Stimulated activated naive CD8-positive, alpha-beta T cell treated with anti-CD3 and anti-CD28 coated beads, Interleukin-15, amount 100 ng/mL, for 72 hours (primary cell): ENCODE measurements at regions not wholly inside any gene's neighbourhood (a gene's known extent, or its start where the extent isn't known, plus 50 kb on each side); places are given as distances from the start of the nearest gene placed in this dataset.

Experiments used
- ATAC-seq: fragments of 150-1000 bp; cut with Tn5 transposase; 2 replicates; pipeline ENCODE4 v1.10.0; 2021; ENCODE audit warnings: mild to moderate bottlenecking, moderate library complexity
- DNase-seq, 2 donors: peaks; one replicate each; pipeline ENCODE4 v3.0.0; 2021 to 2022
- H3K27ac Mint-ChIP-seq, 2 donors: one replicate each; pipeline ENCODE4 v1.8.0; 2022; ENCODE audit warnings: mild to moderate bottlenecking in 2 of 2, mixed read lengths in 2 of 2, moderate library complexity in 2 of 2
- H3K27me3 Mint-ChIP-seq: one replicate; pipeline ENCODE4 v1.8.0; 2022; ENCODE audit warnings: mixed read lengths
- H3K4me1 Mint-ChIP-seq: one replicate; pipeline ENCODE4 v1.8.0; 2022; ENCODE audit warnings: mild to moderate bottlenecking, mixed read lengths
- H3K4me3 Mint-ChIP-seq, 2 donors: one replicate each; pipeline ENCODE4 v1.8.0; 2022; ENCODE audit warnings: mild to moderate bottlenecking in 2 of 2, mixed read lengths in 2 of 2, moderate library complexity in 1 of 2
- H3K9me3 Mint-ChIP-seq, 2 donors: one replicate each; pipeline ENCODE4 v1.8.0; 2022; ENCODE audit warnings: mixed read lengths in 2 of 2

DNA sequence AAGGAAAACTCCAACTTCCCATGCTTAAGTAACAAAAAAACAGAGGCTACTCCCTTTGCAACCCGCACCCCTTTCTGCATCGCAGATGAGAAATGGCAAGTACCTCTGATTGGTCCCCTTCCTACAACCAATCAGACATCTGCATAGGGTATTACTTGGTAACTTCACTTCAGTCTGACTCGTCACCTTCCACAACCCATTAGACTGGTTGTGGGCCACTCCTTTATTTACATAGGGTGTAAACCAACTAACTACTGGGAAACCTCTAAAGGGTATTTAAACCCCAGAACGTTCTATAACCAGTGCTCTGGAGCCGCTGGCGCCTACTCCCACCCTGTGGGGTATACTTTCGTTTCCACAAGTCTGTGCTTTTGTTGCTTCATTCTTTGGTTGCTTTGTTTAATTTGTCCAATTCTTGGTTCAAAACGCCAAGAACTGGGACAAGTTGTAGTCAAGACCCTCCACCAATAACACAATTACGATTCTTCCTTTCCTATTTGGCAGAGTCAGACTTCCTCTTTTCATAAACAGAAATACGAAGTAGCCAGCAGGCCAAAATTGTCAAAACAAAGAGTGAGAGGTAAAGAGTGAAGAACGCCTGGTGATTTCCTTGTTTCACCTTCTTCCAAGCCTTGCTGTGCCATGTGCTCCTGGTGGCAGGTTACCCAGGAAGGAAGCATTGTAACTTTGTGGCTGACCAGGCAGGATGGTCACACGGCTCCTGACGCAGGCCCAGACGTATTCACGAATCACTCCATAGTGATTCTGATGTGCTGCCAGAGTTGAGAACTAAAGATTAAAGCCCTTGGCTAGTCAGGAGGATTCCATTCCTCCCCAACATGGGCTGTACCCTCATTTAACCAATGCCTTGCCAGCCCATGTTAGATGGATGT lies 477.4 kb downstream of the ARHGEF28 start:
- H3K4me3 Mint-ChIP-seq, result no peak overlapping the region

DNA sequence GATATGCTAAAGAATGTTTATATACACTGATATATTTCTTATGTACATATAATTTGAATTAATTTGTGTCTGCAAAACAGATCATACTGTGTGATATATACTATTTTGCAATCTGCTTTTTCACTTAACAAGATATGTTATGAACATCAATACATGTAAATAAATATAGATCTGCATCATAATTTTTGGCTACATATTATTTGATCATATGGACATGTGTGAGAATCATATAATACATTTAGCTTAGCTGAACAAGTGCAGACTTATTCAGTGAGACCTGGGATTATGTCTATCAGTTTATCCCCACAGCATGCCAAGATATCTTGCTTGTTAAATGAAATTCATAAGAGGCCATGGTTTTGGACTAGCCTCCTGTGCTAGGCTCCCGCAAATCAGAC lies 474.3 kb downstream of the ARHGEF28 start:
- no peaks in the 10 kb centered on the region for H3K4me1 Mint-ChIP-seq
- no peak for DNase-seq

More for the DNA sequence above, 477.4 kb downstream of the ARHGEF28 start:
- no peak for DNase-seq
- no peak for ATAC-seq
- Mint-ChIP-seq H3K27ac (no peak overlapping the region), H3K9me3 (peaks cover 0 to 13% of the 10 kb centered on the region in 2 donors), H3K27me3 (peaks cover 13% of the 10 kb centered on the region), H3K4me1 (no peaks in the 10 kb centered on the region)

DNA sequence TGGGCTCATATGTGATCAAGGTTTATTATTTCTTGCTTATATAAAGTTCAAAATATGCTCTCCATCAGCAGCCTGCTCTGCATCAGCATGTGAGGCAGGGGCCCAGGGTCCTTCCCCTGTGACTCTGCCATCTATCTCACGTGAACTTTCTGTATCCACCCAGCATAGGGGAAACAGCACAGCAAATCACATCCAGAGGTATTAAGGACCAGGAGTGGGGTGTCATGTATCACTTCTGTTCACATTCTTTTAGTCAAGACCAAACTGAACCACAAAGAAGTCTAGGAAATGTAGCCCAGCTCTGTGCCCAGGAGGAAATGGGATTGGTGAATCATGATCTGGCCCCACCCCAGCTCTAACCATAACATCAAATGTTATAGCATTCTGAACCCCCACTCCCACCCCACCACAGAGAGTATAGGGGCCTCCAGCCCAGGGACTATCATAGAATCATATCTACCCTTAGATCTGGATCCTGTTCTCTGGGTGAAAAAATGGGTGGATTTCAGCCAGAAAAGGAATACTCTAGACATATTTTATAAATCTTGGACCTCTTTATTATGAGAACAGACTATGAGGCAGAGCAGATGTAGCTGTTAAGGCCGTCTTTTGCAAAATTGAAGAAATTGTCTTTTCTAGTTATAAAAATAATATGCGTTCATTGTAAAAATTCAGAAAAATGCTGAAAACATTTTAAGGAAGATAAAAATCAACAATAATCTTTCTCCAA lies 473.7 kb downstream of the ARHGEF28 start:
- Mint-ChIP-seq H3K27me3 (peaks cover 13% of the 10 kb centered on the region), H3K9me3 (peaks cover 0 to 13% of the 10 kb centered on the region in 2 donors), H3K4me1 (no peaks in the 10 kb centered on the region), H3K4me3 (no peak overlapping the region), H3K27ac (no peak overlapping the region)
- DNase-seq (no peak), ATAC-seq (no peak)

More for the DNA sequence above, 474.3 kb downstream of the ARHGEF28 start:
- no peak overlapping the region for H3K27ac Mint-ChIP-seq
- H3K27me3 Mint-ChIP-seq, result peaks cover 13% of the 10 kb centered on the region
- no peak for ATAC-seq
- H3K4me3 Mint-ChIP-seq, result no peak overlapping the region
- H3K9me3 Mint-ChIP-seq, result peaks cover 0 to 13% of the 10 kb centered on the region in 2 donors

DNA sequence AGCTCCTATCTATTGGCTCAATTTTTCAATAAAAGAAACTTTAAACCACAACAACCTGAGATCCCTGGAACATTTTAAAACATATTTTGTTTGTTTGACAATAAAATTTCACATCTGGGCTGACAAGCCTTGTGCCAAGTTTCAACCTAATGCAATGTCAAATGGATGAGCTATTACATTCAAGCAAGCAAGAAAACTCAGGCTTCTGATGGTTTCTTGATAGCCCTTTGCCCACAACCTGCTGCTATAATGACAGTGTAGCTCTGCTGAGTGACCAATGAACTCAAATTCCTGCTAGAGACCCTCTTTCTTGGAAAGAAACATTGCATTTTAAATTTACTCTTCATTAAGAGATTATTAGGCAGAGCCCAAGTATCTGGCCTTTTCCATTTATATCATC lies 472.9 kb downstream of the ARHGEF28 start:
- no peak for ATAC-seq

DNA sequence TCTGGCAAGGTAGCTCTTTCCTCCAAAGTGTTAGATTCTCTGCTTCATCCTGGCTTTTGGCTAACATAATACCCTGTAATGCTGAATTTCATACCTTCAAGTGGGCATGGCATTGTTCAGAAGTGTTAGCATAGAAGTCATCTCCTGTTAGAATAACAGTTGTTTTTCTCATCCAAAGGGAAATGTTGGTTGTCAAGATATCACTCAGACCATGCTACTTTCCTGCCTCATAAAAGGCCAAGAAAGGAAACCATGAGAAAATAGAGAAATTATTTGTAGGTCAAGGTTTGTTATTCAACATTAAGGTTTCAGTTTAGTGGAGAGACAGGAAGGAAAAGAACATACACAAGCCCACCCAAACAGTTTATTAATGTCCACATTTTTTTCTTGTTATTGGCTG lies 472.5 kb downstream of the ARHGEF28 start:
- ATAC-seq (no peak), DNase-seq (no peak)
- no peaks in the 10 kb centered on the region for H3K4me1 Mint-ChIP-seq
- H3K9me3 Mint-ChIP-seq, result peaks cover 0 to 9% of the 10 kb centered on the region in 2 donors
- H3K27ac Mint-ChIP-seq, result no peak overlapping the region
- peaks cover 12% of the 10 kb centered on the region for H3K27me3 Mint-ChIP-seq
- no peak overlapping the region for H3K4me3 Mint-ChIP-seq

More for the DNA sequence above, 472.9 kb downstream of the ARHGEF28 start:
- peaks cover 13% of the 10 kb centered on the region for H3K27me3 Mint-ChIP-seq
- H3K4me3 Mint-ChIP-seq, result no peak overlapping the region
- peaks cover 0 to 13% of the 10 kb centered on the region in 2 donors for H3K9me3 Mint-ChIP-seq
- H3K4me1 Mint-ChIP-seq, result no peaks in the 10 kb centered on the region
- DNase-seq, result no peak
- no peak overlapping the region for H3K27ac Mint-ChIP-seq

DNA sequence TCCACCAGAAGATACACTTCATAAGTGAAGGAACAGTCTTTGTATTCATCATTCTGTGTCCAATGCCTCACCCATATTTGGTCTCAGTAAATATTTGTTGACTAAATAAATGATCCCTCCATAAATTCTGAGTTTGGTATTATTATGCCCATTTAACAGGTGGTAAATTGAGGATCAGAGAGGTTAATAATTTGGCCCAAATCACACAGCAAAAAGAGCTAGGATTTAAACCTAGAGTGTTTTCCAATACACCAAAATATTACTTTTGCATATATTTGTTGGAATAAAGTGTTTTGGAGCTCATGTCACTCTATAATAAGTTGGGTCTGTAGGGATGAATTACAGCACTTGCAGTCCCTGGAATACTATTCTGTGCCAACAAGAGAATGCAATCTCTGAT lies 470.3 kb downstream of the ARHGEF28 start:
- H3K4me3 Mint-ChIP-seq, result no peak overlapping the region
- H3K4me1 Mint-ChIP-seq, result no peaks in the 10 kb centered on the region
- no peak for DNase-seq
- ATAC-seq, result no peak
- no peak overlapping the region for H3K27ac Mint-ChIP-seq
- H3K27me3 Mint-ChIP-seq, result peaks cover 10% of the 10 kb centered on the region
- H3K9me3 Mint-ChIP-seq, result peaks cover 0 to 6% of the 10 kb centered on the region in 2 donors

DNA sequence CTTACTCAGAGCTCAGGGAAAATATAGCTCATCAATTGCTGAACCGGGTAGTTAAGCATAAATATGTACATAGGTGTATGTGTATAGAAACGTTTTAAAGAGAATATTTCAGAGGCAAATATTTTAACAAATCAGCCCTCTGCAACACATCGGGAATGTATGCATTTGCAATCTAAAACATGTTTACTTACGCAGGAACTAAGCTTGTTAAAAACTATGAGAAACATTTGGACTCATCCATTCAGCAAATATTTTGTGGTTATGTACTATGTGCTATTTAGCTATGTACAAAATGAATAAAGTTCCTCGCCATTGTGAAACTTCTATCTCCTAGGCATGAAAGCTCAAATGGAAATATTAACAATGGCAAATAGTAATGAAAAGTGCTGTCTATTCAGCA lies 469.9 kb downstream of the ARHGEF28 start:
- Mint-ChIP-seq H3K27ac (no peak overlapping the region), H3K4me3 (no peak overlapping the region), H3K27me3 (peaks cover 6% of the 10 kb centered on the region), H3K9me3 (peaks cover 0 to 6% of the 10 kb centered on the region in 2 donors), H3K4me1 (no peaks in the 10 kb centered on the region)
- DNase-seq (no peak), ATAC-seq (no peak)

DNA sequence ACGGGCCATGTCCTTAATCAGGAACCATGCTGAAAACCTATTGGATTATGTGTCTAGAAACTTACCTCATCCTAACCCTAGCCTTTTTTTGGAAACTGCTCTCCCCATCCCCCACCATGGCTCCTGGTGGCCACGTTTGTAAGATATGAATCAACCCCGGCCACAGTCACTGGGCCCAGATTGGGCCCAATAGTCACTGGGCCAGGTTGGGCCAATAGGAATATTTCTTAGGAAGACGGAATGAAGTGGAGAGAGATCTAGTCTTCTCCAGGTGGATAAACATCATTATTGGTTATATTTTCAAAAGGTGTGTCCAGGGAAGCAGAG lies 468.7 kb downstream of the ARHGEF28 start:
- DNase-seq (no peak), ATAC-seq (no peak)
- no peaks in the 10 kb centered on the region for H3K4me1 Mint-ChIP-seq
- H3K27ac Mint-ChIP-seq, result no peak overlapping the region
- no peak overlapping the region for H3K4me3 Mint-ChIP-seq
- H3K27me3 Mint-ChIP-seq, result peaks cover 6% of the 10 kb centered on the region
- peaks cover 0 to 6% of the 10 kb centered on the region in 2 donors for H3K9me3 Mint-ChIP-seq

DNA sequence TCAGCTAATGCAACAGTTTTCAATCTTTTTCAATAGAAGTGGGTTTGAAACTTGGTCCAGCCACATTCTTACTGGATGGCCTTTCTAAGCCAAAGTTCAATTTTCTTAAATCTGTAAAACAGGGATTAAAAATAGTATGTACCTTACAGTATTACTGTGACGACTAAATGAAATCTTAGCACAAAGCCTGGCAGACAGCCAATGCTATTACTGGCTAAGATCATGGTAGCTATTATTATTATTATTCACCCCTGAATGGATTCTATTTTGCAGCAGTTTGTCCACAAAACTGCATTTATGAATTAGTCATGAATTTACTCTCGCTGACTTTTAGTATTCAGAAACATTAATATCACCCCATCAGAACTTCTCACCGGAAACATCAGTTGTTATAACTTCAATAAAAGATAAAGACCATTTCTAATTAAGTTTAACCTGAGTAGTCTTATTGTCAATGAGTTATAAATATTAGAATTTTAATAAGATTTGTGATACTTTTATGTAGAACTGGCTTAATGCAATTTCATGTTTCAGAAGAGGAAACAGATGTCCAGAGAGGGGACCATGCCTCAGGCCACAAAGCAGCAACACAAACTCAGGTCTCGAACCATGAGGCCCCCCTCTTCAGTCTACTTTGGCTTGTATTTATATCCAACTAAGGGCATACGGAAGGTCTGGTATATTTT lies 468.2 kb downstream of the ARHGEF28 start:
- DNase-seq (no peak), ATAC-seq (no peak)
- Mint-ChIP-seq H3K4me1 (no peaks in the 10 kb centered on the region), H3K4me3 (no peak overlapping the region), H3K9me3 (peaks cover 0 to under 1% of the 10 kb centered on the region in 2 donors), H3K27me3 (peaks cover 6% of the 10 kb centered on the region), H3K27ac (no peak overlapping the region)

DNA sequence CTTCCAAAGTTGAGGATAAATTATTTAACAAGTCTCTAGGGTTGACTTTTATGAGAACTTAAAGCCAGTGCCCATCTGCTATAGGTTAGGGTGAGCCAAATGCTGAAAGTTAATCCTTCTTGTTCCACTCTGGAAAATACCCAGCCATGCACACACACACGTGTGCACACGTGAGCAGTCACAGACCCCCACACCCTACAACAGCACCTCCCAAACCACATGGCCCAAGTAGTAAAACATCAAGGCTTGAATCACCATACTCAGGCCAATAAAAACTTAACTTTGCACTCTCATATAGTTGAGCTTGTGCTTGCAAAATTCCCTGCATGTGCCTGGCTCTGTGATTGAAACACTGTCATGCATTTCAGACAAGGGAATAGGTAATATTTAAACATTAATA lies 467.6 kb downstream of the ARHGEF28 start:
- no peak overlapping the region for H3K4me3 Mint-ChIP-seq
- H3K4me1 Mint-ChIP-seq, result no peaks in the 10 kb centered on the region
- no peaks in the 10 kb centered on the region for H3K9me3 Mint-ChIP-seq
- peak overlapping the region in 1 of 2 donors; percentile 22 for H3K27ac Mint-ChIP-seq
- H3K27me3 Mint-ChIP-seq, result peaks cover 6% of the 10 kb centered on the region
- DNase-seq, result no peak
- ATAC-seq, result no peak

DNA sequence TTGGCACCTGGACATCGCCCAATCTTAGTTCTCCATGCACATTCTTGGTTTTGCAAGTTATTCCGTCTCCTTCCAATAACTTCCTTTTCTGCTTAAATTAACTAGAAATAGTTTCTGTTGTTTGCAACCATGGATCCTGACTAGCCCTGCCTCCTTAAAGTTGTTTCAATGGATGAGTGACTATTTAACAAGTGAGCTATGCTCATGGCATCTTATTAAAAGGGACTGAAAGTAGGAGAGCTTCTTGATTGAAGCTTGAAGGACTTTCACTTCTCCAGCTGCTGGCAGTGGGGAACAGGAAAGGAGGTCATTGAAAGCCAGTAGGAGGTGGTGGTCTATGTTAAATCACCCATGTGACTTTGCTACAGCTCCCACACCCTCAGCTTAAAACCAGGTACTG lies 466.8 kb downstream of the ARHGEF28 start:
- no peak overlapping the region for H3K27ac Mint-ChIP-seq
- no peaks in the 10 kb centered on the region for H3K4me1 Mint-ChIP-seq
- no peak for DNase-seq
- no peaks in the 10 kb centered on the region for H3K9me3 Mint-ChIP-seq
- peaks cover 6% of the 10 kb centered on the region for H3K27me3 Mint-ChIP-seq
- ATAC-seq, result no peak
- no peak overlapping the region for H3K4me3 Mint-ChIP-seq

DNA sequence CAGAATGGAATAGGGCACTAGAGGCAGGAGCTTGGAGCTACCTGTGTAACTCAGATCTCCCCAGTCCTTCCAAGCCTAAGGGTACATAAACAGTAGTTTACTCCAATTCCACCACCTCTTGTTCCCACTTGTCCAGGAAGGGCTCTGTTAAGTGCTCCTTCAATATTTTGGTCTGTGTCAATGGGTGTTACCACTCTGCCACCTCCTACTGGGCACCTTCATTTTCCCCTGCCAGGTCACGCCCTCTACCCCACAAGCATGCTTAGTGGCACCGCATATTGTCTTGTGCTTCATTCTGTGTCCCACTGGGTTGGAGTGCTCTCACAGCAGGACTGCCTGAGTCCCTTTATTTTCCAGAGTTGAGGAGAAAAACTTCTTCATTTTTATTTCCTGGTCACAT lies 459.8 kb downstream of the ARHGEF28 start:
- H3K27ac Mint-ChIP-seq, result no peak overlapping the region
- DNase-seq (no peak), ATAC-seq (peak; percentile 15)
- no peaks in the 10 kb centered on the region for H3K9me3 Mint-ChIP-seq
- peaks cover 30% of the 10 kb centered on the region for H3K27me3 Mint-ChIP-seq
- no peak overlapping the region for H3K4me3 Mint-ChIP-seq
- no peaks in the 10 kb centered on the region for H3K4me1 Mint-ChIP-seq

DNA sequence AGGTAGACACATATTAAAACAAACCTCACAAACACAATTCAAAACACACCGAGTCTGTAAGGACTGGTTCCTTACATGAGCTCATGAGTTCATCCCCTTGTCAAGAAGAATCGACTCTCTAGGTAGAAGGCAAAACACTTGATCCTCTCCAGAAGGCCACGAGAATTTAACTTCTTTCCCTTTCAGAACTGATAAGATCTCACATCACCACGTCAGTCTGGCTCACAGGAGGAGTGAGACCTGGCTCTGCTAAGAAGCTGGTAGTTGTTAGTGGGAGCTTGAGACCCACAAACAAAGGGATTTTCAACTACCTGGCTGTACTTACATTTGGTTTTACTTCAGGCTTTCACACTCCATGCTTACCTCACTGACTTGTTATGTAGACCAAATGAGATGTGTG lies 459.2 kb downstream of the ARHGEF28 start:
- no peak overlapping the region for H3K27ac Mint-ChIP-seq
- H3K9me3 Mint-ChIP-seq, result no peaks in the 10 kb centered on the region
- no peak overlapping the region for H3K4me3 Mint-ChIP-seq
- H3K4me1 Mint-ChIP-seq, result no peaks in the 10 kb centered on the region
- ATAC-seq (no peak), DNase-seq (no peak)
- peaks cover 30% of the 10 kb centered on the region for H3K27me3 Mint-ChIP-seq

DNA sequence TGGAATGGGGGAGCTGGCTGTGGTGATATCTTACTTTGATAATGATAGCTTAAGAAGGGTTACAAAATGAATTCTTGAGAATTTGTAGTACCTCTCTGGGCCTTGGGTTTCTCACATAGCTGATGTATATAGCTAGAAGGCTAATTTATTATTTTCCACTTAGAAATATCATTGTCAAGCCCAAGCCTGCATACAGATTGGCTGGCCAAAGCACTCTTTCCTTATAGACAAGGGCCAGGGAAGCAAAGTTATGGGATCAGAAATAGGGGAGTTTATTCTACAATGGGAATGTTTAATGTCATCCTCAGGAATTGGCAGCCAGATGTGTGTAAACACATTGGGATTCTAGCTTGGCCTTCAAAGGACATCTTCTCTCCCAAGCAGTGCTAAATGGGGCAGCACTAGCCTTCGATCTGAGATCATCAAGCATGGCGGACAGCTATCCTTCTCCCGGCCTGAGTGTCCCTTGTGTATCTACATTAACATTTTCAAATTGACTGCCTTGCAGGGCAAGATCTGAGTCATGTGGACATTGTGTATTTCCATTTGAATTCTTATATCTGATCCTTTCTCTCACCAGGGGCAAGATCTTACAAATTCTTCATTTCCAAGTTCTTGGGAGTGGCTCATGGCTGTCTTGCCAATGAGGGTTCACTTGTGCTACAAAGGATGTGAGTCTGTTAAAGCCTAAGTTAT lies 457.2 kb downstream of the ARHGEF28 start:
- Mint-ChIP-seq H3K27me3 (peaks cover 36% of the 10 kb centered on the region), H3K4me1 (no peaks in the 10 kb centered on the region), H3K9me3 (no peaks in the 10 kb centered on the region), H3K4me3 (no peak overlapping the region), H3K27ac (peak overlapping the region in 1 of 2 donors; percentile 54)
- DNase-seq, result no peak
- ATAC-seq, result no peak

DNA sequence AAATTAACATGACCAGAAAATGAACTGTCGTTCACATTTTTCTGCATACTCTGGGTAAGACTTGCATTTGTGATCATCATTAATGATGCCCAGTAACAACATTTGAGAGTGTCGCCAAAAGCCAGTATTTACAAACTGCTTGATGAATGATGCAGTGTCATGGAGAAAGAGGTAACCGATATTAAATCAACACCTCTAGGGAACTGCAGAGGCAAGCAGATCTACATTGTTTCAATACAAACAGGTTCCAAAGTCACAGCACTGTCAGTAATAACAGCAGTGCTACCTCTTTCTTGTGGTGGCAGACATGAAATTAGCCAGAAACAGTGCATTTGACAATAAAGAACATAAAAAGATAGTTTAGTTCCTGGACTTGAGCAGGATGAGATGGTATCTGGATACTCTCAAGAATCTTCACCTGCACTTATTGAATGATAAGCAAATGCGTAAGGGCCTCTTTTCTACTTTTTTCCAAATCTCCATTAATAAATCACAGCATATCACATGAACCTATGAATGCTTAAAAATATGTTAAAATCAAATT lies 456.6 kb downstream of the ARHGEF28 start:
- H3K9me3 Mint-ChIP-seq, result no peaks in the 10 kb centered on the region
- ATAC-seq, result no peak
- no peak for DNase-seq
- H3K4me1 Mint-ChIP-seq, result no peaks in the 10 kb centered on the region
- no peak overlapping the region for H3K27ac Mint-ChIP-seq
- H3K27me3 Mint-ChIP-seq, result peaks cover 43% of the 10 kb centered on the region
- H3K4me3 Mint-ChIP-seq, result no peak overlapping the region
